RWPE2 (cell line): ENCODE measurements at regions not wholly inside any gene's neighbourhood (a gene's known extent, or its start where the extent isn't known, plus 50 kb on each side); places are given as distances from the start of the nearest gene placed in this dataset.

ENCODE experiments used
- ATAC-seq: fragments of 200-7000 bp; cut with Tn5 transposase; 3 replicates; pipeline ENCODE4 v1.9.1; 2021; ENCODE audit warnings: low read depth
- DNase-seq: peaks from one replicate; pipeline ENCODE4 v3.0.0-alpha.2; 2020; ENCODE audit warnings: low spot score
- H3K27ac ChIP-seq: fragments of 450-650 bp; 2 replicates; pipeline ENCODE4 v1.5.1; 2017; ENCODE audit warnings: mild to moderate bottlenecking; ENCODE audit not compliant: poor library complexity, severe bottlenecking
- H3K27me3 ChIP-seq: fragments of 250-450 bp; sonication (Bioruptor Pico); 2 replicates; pipeline ENCODE4 v1.5.1; 2021; ENCODE audit warnings: mild to moderate bottlenecking, moderate library complexity; ENCODE audit not compliant: insufficient read depth, poor library complexity, severe bottlenecking
- H3K36me3 ChIP-seq: fragments of 250-450 bp; sonication (Bioruptor Pico); 2 replicates; pipeline ENCODE4 v1.5.1; 2020; ENCODE audit warnings: low read depth, mild to moderate bottlenecking, moderate library complexity
- H3K4me1 ChIP-seq: fragments of 250-450 bp; sonication (Bioruptor Pico); 2 replicates; pipeline ENCODE4 v1.5.1; 2021; ENCODE audit warnings: mild to moderate bottlenecking, moderate library complexity; ENCODE audit not compliant: insufficient read depth, poor library complexity, severe bottlenecking
- H3K4me3 ChIP-seq: fragments of 250-450 bp; sonication (Bioruptor Pico); 2 replicates; pipeline ENCODE4 v1.5.1; 2021; ENCODE audit warnings: mild to moderate bottlenecking, moderate library complexity; ENCODE audit not compliant: severe bottlenecking
- H3K9me3 ChIP-seq: fragments of 250-450 bp; sonication (Bioruptor Pico); 2 replicates; pipeline ENCODE4 v1.5.1; 2021; ENCODE audit warnings: mild to moderate bottlenecking, moderate library complexity; ENCODE audit not compliant: severe bottlenecking
- TF ChIP-seq, protein P1 (sequence below): fragments of 450-650 bp; IDR thresholded peaks from one replicate; pipeline ENCODE4 v1.5.1; 2017; ENCODE audit warnings: mild to moderate bottlenecking, moderate library complexity; ENCODE audit not compliant: poor library complexity, severe bottlenecking

DNA sequence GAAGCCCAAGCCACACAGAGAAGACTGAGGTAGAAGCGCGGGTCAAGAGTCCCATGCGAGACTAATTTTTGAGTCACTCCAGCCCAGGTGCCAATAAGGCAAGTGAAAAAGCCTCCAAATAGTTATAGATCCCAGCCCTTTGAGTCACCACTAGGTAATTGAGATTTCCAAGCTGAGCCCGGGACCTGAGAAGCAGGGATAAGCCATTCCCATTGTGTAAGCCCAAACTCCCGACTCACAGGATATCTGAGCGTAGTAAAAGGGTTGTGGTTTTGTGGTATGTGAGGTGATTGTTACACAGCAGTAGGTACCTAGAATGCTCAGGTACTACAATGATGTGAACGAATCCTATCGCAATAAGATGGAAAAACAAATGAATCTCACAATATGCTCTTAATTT, 560.7 kb downstream of the DSC3 start:
- DNase-seq (no peak), ATAC-seq (no peak)
- Histone ChIP-seq H3K4me3 (no peak overlapping the region), H3K9me3 (no peaks in the 10 kb centered on the region), H3K36me3 (no peaks in the 10 kb centered on the region), H3K27ac (no peak overlapping the region), H3K4me1 (no peaks in the 10 kb centered on the region), H3K27me3 (no peaks in the 10 kb centered on the region)
- TF ChIP-seq, protein P1, sequence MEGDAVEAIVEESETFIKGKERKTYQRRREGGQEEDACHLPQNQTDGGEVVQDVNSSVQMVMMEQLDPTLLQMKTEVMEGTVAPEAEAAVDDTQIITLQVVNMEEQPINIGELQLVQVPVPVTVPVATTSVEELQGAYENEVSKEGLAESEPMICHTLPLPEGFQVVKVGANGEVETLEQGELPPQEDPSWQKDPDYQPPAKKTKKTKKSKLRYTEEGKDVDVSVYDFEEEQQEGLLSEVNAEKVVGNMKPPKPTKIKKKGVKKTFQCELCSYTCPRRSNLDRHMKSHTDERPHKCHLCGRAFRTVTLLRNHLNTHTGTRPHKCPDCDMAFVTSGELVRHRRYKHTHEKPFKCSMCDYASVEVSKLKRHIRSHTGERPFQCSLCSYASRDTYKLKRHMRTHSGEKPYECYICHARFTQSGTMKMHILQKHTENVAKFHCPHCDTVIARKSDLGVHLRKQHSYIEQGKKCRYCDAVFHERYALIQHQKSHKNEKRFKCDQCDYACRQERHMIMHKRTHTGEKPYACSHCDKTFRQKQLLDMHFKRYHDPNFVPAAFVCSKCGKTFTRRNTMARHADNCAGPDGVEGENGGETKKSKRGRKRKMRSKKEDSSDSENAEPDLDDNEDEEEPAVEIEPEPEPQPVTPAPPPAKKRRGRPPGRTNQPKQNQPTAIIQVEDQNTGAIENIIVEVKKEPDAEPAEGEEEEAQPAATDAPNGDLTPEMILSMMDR = no peak

DNA sequence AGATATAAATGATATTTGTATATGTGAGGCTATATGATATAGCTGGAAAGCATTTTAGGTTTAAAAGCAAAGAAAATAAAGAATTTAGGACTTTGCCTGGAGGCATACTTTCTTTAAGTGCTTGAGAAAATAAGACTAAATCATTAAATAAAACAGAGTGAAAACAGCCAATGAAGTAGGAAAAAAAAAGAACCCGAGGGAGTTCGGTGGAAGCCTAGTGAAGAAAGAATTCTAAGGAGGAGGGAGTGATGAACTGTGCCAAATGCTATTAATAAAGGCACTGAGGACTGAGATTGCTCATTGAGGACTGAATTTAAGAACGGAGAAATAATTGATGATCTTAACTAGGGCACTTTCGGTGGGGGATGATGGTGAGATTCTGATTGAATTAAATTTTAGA, 573.5 kb downstream of the DSC3 start:
- TF ChIP-seq, protein P1 = no peak
- DNase-seq (no peak), ATAC-seq (no peak)

DNA sequence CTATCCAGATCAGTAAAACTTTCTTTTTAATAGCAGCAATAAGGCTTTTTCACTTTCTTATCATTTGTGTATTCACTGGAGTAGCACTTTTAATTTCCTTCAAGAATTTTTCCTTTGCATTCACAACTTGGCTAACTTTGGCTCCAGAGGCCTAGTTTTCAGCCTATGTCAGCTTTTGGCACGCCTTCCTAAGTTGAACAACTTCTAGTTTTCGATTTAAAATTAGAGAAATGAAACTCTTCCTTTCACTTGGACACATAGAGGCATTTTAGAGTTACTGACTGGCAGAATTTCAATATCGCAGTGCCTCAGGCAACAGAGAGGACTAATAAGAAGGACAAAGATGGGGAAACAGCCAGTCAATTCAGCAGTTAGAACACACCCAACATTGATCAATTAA, 577.4 kb downstream of the DSC3 start:
- Histone ChIP-seq H3K4me3 (no peak overlapping the region), H3K36me3 (no peaks in the 10 kb centered on the region), H3K9me3 (no peaks in the 10 kb centered on the region), H3K27me3 (no peaks in the 10 kb centered on the region), H3K27ac (no peak overlapping the region), H3K4me1 (no peaks in the 10 kb centered on the region)
- no peak for ATAC-seq
- TF ChIP-seq, protein P1 = no peak
- no peak for DNase-seq

More for the DNA sequence above, 573.5 kb downstream of the DSC3 start:
- H3K27ac ChIP-seq = no peak overlapping the region
- H3K4me1 ChIP-seq = no peaks in the 10 kb centered on the region
- no peak overlapping the region for H3K4me3 ChIP-seq
- no peaks in the 10 kb centered on the region for H3K27me3 ChIP-seq
- no peaks in the 10 kb centered on the region for H3K36me3 ChIP-seq
- H3K9me3 ChIP-seq = no peaks in the 10 kb centered on the region

DNA sequence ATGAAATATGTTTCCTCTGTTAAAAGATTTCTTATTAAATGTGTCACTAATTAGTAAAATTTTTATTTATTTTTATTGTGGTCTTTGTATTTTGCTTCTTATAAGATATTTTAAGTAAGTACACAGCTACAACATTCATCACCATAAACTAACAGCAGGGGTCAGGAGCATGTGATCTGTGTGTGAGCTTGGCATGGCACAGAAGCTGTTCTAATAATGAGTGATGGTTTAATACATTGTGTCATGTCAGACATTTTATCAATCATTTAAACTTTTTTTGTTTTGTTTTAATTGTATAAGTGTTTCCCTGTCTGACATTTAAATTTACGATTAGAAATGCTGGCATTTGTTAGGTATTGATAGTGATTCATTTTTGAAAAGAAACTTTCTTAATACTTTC, 585.4 kb downstream of the DSC3 start:
- Histone ChIP-seq H3K27me3 (no peaks in the 10 kb centered on the region), H3K4me3 (no peak overlapping the region), H3K9me3 (no peaks in the 10 kb centered on the region), H3K27ac (no peak overlapping the region), H3K36me3 (no peaks in the 10 kb centered on the region), H3K4me1 (no peaks in the 10 kb centered on the region)
- ATAC-seq (no peak), DNase-seq (no peak)
- TF ChIP-seq, protein P1 = no peak

DNA sequence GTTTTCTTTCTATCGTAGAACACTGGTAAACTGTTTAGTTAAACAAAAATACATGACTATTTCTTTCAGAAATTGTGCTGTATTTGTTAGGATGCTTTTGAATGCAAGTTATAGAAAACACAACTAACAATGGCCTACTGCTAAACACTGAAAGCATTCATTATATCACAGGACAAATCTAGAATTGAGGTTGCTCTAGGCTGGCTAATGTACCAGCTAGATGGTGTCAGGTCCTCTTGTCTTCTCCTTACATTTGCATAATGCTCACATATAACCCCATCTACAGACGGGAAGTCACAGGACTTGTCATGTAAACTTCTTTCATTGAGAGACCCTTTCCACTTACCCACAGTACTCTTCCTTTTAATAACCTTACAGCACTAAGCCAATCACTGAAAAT, 586.8 kb downstream of the DSC3 start:
- peaks cover 3% of the 10 kb centered on the region for H3K27me3 ChIP-seq
- ATAC-seq (no peak), DNase-seq (no peak)
- H3K9me3 ChIP-seq = no peaks in the 10 kb centered on the region
- H3K36me3 ChIP-seq = no peaks in the 10 kb centered on the region
- no peak overlapping the region for H3K27ac ChIP-seq
- H3K4me3 ChIP-seq = no peak overlapping the region
- TF ChIP-seq, protein P1 = no peak
- no peaks in the 10 kb centered on the region for H3K4me1 ChIP-seq
